Kidney (tissue), 13 donors: ENCODE measurements at regions not wholly inside any gene's neighbourhood (a gene's known extent, or its start where the extent isn't known, plus 50 kb on each side); places are given as distances from the start of the nearest gene placed in this dataset.

Source experiments
- DNase-seq, 5 donors: peaks; one replicate each; pipeline ENCODE4 v3.0.0-alpha.2; 2013 to 2020
- FAIRE-seq: peaks from 2 replicates; lab custom pipeline; 2012; peaks lifted over from hg19 to GRCh38; lab: Jason Lieb, UNC
- H3K27ac ChIP-seq, 2 donors: one replicate each; pipeline ENCODE4 v1.7.0; 2013; ENCODE audit warnings: low read depth in 2 of 2, low read length in 2 of 2, inconsistent platforms in 1 of 2
- H3K27me3 ChIP-seq: one replicate; pipeline ENCODE4 v1.7.1; 2013; ENCODE audit warnings: low read length, inconsistent platforms; ENCODE audit not compliant: control insufficient read depth, insufficient read depth
- H3K36me3 ChIP-seq, 3 donors: one replicate each; pipeline versions ENCODE4 v1.7.0 to v1.7.1; 2013; ENCODE audit warnings: low read length in 3 of 3, control low read depth in 1 of 3, inconsistent platforms in 1 of 3; ENCODE audit not compliant: insufficient read depth in 3 of 3, control insufficient read depth in 2 of 3
- H3K4me1 ChIP-seq, 3 donors: one replicate each; pipeline versions ENCODE4 v1.7.0 to v1.7.1; 2013; ENCODE audit warnings: low read length in 3 of 3, inconsistent platforms in 1 of 3, low read depth in 1 of 3; ENCODE audit not compliant: control insufficient read depth in 2 of 3, insufficient read depth in 2 of 3
- H3K4me3 ChIP-seq, 3 donors: one replicate each; pipeline versions ENCODE4 v1.7.0 to v1.8.1; 2013; ENCODE audit warnings: low read length in 3 of 3, control low read depth in 1 of 3, inconsistent platforms in 1 of 3
- H3K9ac ChIP-seq, 3 donors: one replicate each; pipeline versions ENCODE4 v1.7.0 to v1.7.1; 2013; ENCODE audit warnings: low read length in 3 of 3, control low read depth in 1 of 3, inconsistent platforms in 1 of 3
- H3K9me3 ChIP-seq, 3 donors: one replicate each; pipeline versions ENCODE4 v1.7.0 to v1.7.1; 2013; ENCODE audit warnings: low read length in 3 of 3, control low read depth in 1 of 3, inconsistent platforms in 1 of 3; ENCODE audit not compliant: control insufficient read depth in 2 of 3, insufficient read depth in 1 of 3
- CTCF ChIP-seq: IDR thresholded peaks from 3 replicates; pipeline ENCODE4 v1.5.1; 2012; ENCODE audit warnings: mild to moderate bottlenecking, moderate library complexity, borderline replicate concordance; ENCODE audit not compliant: insufficient read depth; ENCODE audit errors: extremely low read depth
- intact Hi-C: fragments of 100-400 bp; cut with DNase I; formaldehyde crosslinking; loops from one replicate; pipeline ENCODE4 v1.11.1; 2022
- donor health status: control.
- donor health status: control.
- donor health status: control.
- donor health status: control.
- donor health status: control.
- donor health status: DM: yes; HTN: yes; CAD: no.
- donor health status: Normal renal cell carcinoma (clear cell type).

GRCh38 chr7:118826246-118826645, 601.7 kb downstream of the ANKRD7 start:
- H3K4me3 ChIP-seq, result no peak overlapping the region
- intact Hi-C loops, result no loop called here
- no peaks in the 10 kb centered on the region for H3K9me3 ChIP-seq
- DNase-seq, result no peak
- H3K36me3 ChIP-seq, result no peaks in the 10 kb centered on the region
- no peak overlapping the region for H3K9ac ChIP-seq
- H3K4me1 ChIP-seq, result no peaks in the 10 kb centered on the region
- no peak for TF ChIP-seq CTCF
- H3K27ac ChIP-seq, result no peak overlapping the region
- H3K27me3 ChIP-seq, result no peaks in the 10 kb centered on the region
- FAIRE-seq, result no peak

GRCh38 chr7:118836933-118837332, 612.4 kb downstream of the ANKRD7 start:
- Histone ChIP-seq H3K4me3 (no peak overlapping the region), H3K27me3 (no peaks in the 10 kb centered on the region), H3K4me1 (no peaks in the 10 kb centered on the region), H3K9ac (no peak overlapping the region), H3K36me3 (no peaks in the 10 kb centered on the region), H3K9me3 (peaks cover 0 to 5% (median 0%) of the 10 kb centered on the region in 3 donors), H3K27ac (no peak overlapping the region)
- no peak for FAIRE-seq
- TF ChIP-seq CTCF, result no peak
- intact Hi-C loops, result no loop called here
- no peak for DNase-seq

- Histone ChIP-seq H3K27ac (no peak overlapping the region), H3K9ac (no peak overlapping the region), H3K9me3 (no peaks in the 10 kb centered on the region), H3K36me3 (no peaks in the 10 kb centered on the region), H3K27me3 (no peaks in the 10 kb centered on the region), H3K4me1 (no peaks in the 10 kb centered on the region), H3K4me3 (no peak overlapping the region)
- no peak for TF ChIP-seq CTCF
- FAIRE-seq, result no peak
- intact Hi-C loops, result no loop called here
- no peak for DNase-seq
Measured at GRCh38 chr7:118839515-118839914, 615.0 kb downstream of the ANKRD7 start.

GRCh38 chr7:118843456-118843855, 619.0 kb downstream of the ANKRD7 start:
- FAIRE-seq, result peak; percentile 97
- TF ChIP-seq CTCF, result no peak

More at GRCh38 chr7:118843456-118843855, 619.0 kb downstream of the ANKRD7 start:
- Histone ChIP-seq H3K27ac (no peak overlapping the region), H3K4me1 (no peaks in the 10 kb centered on the region), H3K27me3 (no peaks in the 10 kb centered on the region), H3K4me3 (no peak overlapping the region), H3K9me3 (no peaks in the 10 kb centered on the region), H3K36me3 (no peaks in the 10 kb centered on the region), H3K9ac (no peak overlapping the region)
- DNase-seq, result no peak
- intact Hi-C loops, result no loop called here
